GM20431 (cell line): ENCODE measurements at regions not wholly inside any gene's neighbourhood (a gene's known extent, or its start where the extent isn't known, plus 50 kb on each side); places are given as distances from the start of the nearest gene placed in this dataset.

Experiments used
- in situ Hi-C: fragments of 300-500 bp; cut with MseI, MboI; formaldehyde crosslinking; loops from one replicate; pipeline ENCODE4 v1.15.0; 2020; ENCODE audit warnings: low sequenced_read_pairs; ENCODE audit not compliant: unreplicated experiment

DNA sequence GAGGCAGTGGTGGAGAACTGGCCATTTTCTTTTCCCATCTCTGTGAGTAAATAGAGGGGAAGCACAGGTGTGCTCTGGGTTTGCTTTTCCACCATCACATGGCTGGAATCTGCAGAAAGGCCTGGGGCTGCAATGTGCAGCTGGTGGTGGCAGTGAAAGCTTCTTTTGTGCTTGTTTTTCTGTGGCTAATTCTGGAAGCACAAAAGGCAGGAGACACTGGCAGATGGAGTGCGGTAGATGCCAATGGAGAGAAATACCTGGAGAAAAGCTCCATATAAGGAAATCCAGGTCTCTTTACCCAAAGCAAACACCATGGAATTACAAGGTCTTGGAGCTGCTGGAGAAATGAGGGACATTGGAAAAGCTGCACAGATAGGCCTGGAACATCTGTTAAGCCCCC lies 146.9 kb downstream of the HAPSTR1 start:
- in situ Hi-C loops = no loop called here

DNA sequence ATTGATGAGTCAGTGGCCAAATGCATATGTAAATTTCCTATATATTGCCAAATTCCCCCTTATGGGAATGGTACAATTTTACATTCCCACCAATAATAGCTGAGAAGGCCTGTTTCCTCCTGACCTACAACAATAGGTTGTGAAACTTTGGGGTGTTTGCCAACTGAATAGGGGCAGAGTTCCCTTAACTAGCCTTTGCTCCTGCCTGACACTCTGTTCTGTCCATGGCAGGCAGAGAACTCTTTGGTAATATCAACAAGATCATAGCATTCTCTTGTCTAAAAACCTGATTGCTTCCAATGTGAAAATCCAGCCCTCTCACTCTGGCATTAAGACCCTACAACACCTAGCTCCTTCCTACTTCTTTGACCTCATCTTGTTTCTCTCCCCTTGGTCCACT lies 149.7 kb downstream of the HAPSTR1 start:
- in situ Hi-C loops = no loop called here

DNA sequence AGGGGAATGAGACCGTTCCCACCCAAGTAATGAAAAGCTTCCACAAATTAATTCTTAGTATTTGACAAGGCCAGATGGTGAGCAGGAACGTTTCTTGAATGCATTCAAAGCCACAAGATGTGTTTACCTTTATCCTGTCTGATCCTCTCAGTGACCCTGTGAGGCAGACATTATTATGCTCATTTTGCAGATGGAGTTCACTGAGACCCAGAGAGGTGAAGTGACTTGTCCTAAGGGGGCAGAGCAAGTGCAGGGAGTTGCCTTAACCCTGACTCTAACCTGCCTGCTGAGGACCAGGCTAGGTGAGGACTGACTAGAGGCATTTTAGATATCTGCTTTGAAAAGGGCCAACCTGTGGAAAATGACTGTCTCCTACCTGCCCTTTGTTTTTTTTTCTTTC lies 156.7 kb downstream of the HAPSTR1 start:
- in situ Hi-C loops = no loop called here

DNA sequence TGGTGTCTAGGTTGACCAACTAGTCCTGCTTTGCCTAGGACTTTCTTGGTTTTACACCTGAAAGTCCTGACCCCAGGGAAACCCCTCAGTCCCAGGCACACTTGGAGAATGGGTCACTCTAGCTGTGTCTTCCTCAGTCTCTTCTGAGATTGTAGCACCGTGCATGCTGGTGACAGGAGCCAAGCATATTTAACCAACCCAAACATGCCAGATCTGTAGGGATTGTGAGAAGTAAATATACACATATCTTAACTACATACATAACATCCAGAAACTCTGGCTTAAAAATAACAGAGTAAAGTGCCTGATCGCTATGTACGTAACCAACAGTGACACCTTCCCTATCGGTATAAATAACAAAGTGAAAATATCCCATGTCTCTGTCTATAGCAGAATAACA lies 158.1 kb downstream of the HAPSTR1 start:
- in situ Hi-C loops = no loop called here

DNA sequence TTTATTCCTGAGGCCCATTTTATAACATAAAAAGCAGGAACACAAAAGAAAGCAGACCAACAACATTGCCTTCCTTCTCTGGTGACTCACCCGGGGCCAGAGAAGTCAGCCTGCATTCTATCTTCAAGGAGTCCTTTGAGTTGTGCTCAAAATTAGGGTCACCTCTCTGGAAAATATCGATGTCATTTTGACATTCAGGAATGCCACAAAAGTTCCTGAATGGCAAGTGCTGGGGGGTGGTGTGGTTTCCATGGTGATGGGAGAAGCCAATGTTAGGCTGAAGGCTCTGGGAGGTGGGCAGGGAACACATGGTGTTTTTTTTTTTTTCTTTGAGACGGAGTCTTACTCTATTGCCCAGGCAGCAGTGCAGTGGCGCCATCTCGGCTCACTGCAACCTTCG lies 159.6 kb downstream of the HAPSTR1 start:
- in situ Hi-C loops = loop anchor here (25.0 kb wide), 1 partner anchor 936 kb away; the partner anchor contains the start of gene GRIN2A

DNA sequence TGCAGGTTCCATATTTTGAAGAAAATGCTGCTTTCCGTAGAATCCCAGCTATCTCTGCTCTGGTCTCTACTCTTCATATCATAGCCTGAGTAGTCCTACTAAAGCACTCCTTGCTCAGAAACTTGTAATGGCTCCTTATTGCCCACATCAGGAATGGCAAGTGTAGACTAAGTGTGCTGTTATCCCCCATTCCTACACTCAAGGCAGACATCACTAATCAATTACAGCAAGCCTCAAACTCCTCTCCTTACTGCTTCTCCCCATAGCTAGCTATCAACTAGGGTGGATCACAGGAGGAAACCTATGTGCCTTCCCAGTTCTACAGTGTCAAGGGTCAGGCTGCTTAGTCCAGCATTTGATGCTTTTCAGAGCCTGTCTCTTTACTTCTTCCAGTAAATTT lies 163.4 kb downstream of the HAPSTR1 start:
- in situ Hi-C loops = loop anchor here (25.0 kb wide), 1 partner anchor 932 kb away; the partner anchor contains the start of gene GRIN2A

DNA sequence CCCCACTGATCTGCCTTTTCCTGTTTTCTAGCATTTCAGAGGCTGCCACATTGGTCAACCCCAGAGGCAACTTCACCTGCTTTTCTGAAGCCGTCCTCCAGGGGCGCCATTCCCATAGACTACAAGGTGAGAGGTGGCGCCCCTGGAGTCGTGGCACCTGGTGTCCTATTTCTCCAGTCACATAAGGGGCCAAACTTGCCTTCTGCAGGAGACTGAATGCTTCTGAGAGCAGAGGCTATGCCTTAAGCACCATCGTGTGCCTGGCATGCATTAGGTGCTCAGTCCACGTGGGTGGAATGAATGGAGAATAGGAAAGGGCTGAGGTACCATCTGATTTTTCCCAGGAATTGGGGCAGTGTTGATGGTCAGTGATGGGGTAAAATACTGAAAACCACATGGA lies 164.8 kb downstream of the HAPSTR1 start:
- in situ Hi-C loops = loop anchor here (25.0 kb wide), 1 partner anchor 931 kb away; the partner anchor contains the start of gene GRIN2A

DNA sequence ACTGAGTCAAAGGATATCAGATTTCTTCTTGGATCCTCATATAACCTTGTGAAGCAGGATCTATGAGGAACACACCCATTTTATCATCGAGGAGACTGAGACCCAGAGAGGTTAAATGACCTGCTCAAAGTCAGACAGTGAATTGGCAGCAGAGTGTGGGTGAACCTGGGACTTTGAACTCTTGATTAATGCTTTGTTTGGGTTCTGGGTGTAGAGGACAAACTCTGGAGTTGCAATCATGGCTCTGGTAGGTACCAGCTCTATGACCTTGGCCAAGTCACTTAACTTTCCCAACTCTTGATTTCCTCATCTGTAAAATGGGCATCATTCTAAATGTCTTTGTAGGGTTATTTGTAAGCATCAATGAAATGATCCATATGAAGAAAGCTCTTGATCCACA lies 166.4 kb downstream of the HAPSTR1 start:
- in situ Hi-C loops = loop anchor here (25.0 kb wide), 1 partner anchor 929 kb away; the partner anchor contains the start of gene GRIN2A

DNA sequence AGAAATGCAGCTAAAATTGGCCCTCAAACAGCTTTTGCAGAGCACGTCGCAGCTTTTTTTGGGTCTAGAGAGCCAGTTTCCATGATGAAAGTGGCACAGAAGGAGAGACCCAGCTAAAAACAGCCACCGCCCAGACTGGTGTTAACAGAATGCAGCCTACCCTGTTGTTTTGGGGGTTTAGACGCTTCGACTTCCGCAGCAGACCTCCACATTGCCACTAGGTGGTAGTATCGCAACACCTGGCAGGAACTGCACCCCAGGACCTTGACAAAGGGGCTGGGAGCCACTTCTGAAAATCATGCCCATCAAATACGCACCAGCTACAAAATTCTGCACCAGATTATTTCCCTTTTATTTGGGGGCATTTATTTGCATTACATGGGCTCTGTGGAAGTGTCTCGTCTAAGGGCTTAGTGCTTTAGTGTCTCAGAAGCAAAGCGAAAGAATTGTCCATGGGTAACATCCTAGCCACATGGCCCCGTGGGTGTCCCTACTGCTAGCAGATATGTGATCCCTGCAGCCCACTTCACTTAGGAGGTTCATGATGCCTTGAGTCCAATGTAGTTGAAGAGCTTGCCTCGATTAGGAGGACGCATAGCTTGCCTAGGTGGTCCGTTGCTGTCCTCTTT lies 167.1 kb downstream of the HAPSTR1 start:
- in situ Hi-C loops = loop anchor here (25.0 kb wide), 1 partner anchor 929 kb away; the partner anchor contains the start of gene GRIN2A

DNA sequence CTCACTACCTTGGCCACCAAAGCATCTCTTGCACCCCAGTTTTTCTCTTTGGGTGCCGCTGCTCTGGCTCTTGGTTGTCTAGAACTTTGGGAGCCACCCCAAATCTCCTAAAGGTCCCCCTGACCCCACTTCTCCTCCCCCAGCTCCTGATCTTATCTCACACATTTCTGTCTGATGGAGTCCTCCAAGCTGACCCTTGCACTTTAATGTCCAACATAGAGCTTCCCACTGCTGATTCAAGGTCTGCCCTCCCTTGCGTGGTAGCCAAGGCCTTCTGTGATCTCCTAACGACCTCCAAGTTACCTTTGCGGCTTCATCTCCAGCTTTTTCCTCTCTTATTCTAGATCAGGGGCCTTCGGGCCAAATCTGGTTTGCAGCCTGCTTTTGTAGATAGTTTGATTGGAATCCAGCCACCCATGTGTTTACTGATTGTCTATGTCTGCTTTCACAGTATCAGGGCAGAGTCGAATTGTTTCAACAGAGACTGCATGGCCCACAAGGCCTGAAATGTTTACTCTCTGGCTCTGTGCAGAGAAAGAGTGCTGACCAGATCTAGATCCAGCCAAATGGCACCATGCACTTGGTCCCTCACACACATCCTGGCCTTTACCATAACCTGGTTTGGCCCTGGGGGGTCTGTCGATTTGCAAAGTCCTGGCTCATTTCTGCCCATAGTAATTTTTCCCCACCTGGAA lies 168.6 kb downstream of the HAPSTR1 start:
- in situ Hi-C loops = loop anchor here (25.0 kb wide), 1 partner anchor 927 kb away; the partner anchor contains the start of gene GRIN2A

DNA sequence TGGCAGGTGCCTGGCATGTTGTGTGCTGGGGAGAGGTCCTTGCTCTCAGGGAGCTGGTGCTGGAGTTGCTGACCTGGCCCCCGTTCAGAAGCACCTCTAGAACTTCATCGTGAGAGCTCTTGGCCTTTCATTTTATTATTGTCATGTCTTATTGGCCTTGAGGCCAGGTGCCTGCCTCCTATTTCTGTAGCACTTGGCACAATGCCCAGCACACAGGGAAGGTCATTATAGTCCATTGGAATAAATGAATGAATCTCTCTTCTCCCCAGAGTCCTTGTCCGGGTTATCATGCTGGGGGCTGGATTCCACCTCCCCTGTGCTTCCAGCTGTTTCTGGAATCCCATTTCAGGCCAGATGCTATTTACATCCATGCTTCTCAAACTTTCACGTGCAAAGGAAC lies 169.2 kb downstream of the HAPSTR1 start:
- in situ Hi-C loops = loop anchor here (25.0 kb wide), 1 partner anchor 927 kb away; the partner anchor contains the start of gene GRIN2A

DNA sequence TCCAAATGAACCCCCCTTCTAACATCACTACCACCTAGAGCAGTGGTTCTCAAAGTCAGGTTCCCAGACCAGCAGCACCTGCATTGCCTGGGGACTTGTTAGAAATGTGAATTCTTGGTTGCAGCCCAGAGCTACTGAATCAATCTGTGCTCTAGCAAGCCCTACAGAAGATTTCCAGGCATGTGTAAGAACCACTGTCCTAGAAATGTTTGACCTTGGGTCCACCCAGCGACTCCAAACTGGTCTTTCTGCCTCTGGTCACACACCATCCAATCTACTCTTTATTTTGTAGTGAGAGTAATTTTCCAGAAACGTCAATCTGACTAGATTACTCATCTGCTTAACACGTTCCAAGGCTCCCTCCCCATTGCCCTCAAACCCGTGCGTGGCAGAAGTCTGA lies 169.9 kb downstream of the HAPSTR1 start:
- in situ Hi-C loops = loop anchor here (25.0 kb wide), 1 partner anchor 926 kb away; the partner anchor contains the start of gene GRIN2A

DNA sequence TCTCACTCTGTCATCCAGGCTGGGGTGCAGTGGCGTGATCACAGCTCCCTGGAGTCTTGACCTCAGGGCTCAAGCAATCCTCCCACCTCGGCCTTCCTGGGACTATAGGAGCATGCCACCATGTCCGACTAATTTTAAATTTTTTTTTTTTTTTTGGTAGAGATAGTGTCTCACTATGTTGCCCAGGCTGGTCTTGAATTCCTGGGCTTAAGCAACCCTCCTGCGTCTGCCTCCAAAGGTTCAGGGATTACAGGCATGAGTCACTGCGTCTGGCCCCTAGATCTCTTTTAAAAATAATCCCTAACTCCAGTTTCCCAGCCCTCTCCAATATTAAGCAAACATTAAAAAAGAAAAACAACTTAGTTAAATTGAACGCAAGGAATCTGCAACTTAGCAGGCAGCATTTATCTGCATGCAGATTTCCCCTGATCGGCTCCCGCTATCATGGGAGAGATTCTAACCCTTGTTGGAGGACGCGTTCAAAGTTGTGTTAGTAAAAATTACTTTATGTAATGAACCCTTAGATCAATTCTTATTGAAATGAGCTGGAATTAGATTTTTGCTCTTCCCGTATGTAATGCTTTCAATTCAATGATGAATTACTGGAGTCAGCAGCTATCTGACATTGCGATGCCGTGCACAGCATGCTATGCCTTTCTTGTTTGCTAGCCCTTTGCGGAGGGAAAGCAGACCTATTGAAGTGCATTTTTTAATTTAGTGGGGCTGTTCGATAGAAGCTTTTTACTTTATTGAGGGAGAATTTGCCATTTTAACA lies 171.7 kb downstream of the HAPSTR1 start:
- in situ Hi-C loops = loop anchor here (25.0 kb wide), 1 partner anchor 924 kb away; the partner anchor contains the start of gene GRIN2A

DNA sequence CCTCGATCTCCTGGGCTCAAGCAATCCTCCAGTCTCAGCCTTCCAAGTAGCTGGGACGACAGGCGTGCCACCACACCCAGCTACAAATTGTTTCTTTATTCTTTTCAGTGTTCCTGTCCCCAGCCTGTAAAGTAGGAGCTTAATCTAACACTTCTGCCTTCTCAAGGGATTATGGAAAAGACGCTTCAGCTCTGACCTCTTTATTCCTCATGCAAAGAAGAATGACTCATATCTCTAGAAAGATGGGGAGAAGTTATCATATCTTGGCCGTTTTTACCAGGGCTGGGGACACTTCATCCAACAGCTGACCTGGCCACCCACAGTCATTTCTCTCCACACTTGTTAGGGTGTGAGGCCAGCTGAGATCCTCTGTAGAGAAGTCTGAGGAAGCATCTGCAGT lies 172.6 kb downstream of the HAPSTR1 start:
- in situ Hi-C loops = loop anchor here (25.0 kb wide), 1 partner anchor 923 kb away; the partner anchor contains the start of gene GRIN2A

DNA sequence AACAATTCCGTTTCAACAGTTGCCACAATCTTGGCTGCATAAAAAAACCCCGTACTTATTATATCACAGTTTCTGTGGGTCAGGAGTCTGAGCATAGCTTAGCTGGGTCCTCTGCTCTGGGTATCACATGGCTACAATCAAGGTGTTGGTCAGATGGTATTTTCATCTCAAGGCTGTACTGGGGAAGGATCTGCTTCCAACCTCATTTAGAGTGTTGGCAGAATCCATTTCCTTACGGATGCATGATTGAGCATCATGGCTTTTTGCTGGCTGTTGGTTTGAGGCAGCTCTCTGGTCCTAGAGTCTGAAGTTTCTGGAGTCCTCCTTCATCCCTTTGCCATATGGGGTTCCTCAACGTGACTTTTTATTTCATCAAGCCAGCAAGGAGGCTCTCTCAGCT lies 177.0 kb downstream of the HAPSTR1 start:
- in situ Hi-C loops = loop anchor here (25.0 kb wide), 1 partner anchor 919 kb away; the partner anchor contains the start of gene GRIN2A

DNA sequence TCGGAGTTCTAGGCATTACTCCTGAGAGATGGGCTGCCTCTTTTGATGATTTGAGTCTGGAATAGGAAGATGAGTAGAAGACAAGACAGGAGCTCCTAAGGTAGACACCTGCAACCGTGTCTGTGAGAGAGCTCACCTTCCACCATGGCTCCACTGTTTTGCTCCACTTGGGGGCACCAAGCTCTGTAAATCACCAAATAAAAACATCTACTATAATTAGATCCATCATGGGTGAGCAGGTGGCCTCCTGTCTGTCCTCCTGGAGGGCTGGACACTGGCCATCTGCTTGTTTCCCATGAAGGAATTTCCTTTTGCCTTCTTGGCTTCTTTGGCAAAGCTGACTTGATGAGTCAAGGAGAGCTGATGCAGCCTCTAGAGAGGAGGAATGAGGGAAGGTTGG lies 179.0 kb downstream of the HAPSTR1 start:
- in situ Hi-C loops = loop anchor here (25.0 kb wide), 1 partner anchor 917 kb away; the partner anchor contains the start of gene GRIN2A

DNA sequence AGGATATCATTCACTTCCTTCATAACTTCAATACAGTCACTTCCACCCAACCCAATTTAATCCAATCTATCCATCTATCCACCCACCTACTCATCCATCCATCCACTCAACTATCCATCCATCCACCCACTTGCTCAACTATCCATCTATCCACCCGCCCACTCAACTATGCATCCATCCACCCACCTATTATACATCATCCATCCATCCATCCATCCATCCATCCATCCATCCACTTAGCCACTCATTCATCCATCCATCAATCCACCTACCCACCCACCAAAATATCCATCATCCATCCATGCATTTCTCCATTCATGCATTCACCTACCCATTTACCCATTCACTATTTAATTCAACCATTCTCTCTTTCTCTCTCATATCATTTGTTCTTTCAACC lies 179.5 kb downstream of the HAPSTR1 start:
- in situ Hi-C loops = loop anchor here (25.0 kb wide), 1 partner anchor 916 kb away; the partner anchor contains the start of gene GRIN2A

DNA sequence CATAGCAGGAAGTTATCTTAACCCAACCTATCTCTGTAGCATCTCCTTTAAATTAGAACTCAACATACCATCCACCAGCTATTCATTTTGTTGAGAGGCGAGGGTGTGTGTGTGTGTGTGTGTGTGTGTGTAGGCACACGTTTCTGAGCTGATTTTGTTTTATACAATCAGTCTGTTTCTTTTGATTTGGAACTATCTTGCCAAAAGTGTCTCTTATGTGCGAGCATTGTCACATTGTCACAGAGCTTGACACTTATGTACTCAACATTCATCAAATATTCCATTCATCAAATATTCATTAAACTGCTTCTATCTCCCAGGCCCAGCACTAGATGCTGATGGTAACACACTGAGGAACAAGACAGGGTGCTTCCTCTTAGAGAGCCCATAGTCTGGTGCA lies 180.4 kb downstream of the HAPSTR1 start:
- in situ Hi-C loops = loop anchor here (25.0 kb wide), 1 partner anchor 915 kb away; the partner anchor contains the start of gene GRIN2A

DNA sequence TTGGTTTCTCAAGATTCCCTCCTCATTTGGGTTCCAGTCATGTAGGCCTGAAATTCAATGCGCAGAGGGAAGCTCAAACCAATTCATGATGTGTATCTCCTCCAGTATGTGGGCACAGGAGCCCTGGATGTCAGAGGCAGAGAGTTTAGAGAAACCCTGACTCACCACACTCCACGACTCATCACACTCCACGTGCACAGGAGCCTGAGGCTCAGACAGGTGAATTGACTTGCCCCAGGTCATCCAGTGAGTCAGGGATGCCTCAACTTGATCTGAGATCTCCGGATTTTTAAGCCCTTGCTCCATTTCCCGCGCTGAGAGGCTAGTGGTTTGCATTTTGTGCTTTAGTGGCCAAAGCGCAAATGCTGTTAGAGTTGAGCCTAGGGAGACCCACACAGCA lies 183.9 kb downstream of the HAPSTR1 start:
- in situ Hi-C loops = no loop called here

DNA sequence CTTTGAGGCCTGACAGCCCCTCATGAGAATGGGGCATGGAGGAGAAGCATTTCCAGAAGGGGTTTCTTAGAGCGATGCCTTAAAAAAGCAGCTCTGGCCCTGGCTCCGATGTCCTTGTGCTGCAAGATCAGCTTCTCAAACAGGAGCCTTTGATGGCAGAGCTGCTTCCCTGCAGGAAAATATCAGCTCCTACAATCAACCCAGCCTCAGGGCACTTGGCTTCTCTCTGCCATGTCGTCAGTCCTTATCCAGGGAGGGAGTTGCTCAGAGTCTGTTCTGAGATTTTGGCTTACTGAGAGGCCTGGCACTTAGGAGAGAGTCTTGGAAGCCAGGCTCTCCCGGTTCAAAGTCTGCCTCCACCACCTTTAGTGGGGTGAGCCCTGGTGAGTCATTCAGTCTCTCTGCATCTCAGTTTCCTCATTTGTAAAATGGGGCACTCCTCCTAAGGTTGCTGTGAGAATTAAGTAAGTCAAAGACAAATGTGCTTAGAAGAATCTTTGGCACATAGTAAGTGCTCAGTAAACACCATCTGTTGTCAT lies 184.4 kb downstream of the HAPSTR1 start:
- in situ Hi-C loops = no loop called here
